ENCODE measurements at regions not wholly inside any gene's neighbourhood (a gene's known extent, or its start where the extent isn't known, plus 50 kb on each side); places are given as distances from the start of the nearest gene placed in this dataset.

GRCh38 chr10:131770946-131771633 is 129.7 kb upstream of the PPP2R2D start:
- TF ChIP-seq CTCF (conservative IDR thresholded peaks at IDR 0.05), result no peak

DNA sequence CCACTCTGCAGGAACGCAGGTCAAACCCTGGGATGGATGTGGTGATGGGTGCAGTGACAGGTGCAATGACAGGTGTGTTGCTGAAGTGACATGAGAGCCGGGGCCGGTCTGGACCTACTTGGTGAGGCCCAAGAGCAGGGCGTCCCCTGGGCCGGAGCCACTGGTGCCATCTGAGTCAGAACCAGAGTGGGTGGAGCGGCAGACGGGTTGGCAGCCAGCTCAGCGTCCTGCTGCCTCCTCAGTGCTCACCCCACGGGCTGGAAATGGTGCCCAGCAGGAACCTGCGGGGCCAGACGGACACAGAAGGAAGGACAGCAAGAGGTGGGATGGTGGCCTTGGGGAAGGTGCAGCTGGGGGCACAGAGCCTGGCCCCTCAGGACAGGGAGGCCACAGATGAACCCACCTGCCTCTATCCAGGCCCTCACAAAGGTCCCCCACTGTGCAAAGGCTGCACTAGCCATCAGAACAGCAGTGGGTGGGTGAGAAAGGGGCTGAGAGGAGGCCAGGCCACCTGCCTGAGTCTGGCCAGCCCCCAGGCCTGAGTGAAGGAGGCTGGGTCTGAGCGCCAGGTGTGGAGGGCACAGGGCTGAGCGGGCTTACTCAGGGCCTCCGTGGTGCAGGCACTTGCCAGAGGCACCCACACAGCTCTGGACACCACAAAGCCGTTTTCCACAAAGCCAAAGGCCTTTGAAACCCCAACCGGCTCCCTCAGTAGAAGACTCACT is 129.0 kb upstream of the PPP2R2D start:
- no peak overlapping the region for H3K27ac ChIP-seq
- no peak for TF ChIP-seq CTCF (conservative IDR thresholded peaks at IDR 0.05)

More at GRCh38 chr10:131770946-131771633, 129.7 kb upstream of the PPP2R2D start:
- H3K27ac ChIP-seq, result no peak overlapping the region

- H3K27ac ChIP-seq, result no peak overlapping the region
- no peak for TF ChIP-seq CTCF (conservative IDR thresholded peaks at IDR 0.05)
These were observed 128.4 kb upstream of the PPP2R2D start for GRCh38 chr10:131772441-131772840.

GRCh38 chr10:131773370-131774343 is 127.2 kb upstream of the PPP2R2D start:
- TF ChIP-seq CTCF (conservative IDR thresholded peaks at IDR 0.05), result no peak

DNA sequence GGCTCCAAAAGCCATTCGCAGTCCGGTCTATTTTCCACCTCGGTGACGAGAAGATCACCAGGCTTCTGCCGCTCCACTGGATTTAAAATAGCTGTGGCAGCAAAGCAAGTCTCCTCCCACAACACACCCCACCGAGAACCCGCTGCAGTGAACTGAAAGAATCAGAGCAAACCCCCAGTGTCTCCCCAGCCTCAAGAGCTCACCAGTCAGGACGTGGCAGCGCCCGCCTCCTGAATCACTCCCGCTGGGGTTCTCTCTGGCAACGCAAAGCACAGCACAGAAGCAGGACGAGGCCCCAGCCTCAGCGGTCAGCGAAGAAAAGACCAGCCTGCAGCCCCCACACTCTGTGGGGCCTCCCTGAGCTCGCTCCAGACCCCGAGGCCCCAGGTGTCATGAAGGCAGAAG is 126.1 kb upstream of the PPP2R2D start:
- no peak for TF ChIP-seq CTCF (conservative IDR thresholded peaks at IDR 0.05)
- no peak overlapping the region for H3K27ac ChIP-seq

More at GRCh38 chr10:131773370-131774343, 127.2 kb upstream of the PPP2R2D start:
- H3K27ac ChIP-seq, result no peak overlapping the region

DNA sequence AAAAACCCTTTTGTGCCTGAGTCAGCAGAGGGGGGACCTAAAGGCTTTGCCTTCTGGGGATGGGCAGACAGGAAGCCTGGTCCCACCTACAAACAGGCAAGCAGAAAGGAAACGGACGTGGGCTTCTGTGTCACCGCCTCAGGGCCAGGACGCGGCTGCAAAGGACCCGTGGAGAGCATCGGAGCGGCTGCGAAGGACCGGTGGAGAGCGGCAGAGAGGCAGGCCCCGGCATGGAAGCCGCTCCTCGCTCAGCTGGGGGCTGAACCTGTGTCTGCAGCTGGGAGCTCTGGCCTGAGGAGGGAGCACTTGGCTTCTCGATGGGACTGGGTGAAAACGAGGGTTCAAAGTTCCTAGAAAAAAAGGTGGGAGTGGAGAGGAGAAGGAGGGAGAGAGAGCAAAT is 125.4 kb upstream of the PPP2R2D start:
- TF ChIP-seq CTCF (conservative IDR thresholded peaks at IDR 0.05), result no peak
- no peak overlapping the region for H3K27ac ChIP-seq

DNA sequence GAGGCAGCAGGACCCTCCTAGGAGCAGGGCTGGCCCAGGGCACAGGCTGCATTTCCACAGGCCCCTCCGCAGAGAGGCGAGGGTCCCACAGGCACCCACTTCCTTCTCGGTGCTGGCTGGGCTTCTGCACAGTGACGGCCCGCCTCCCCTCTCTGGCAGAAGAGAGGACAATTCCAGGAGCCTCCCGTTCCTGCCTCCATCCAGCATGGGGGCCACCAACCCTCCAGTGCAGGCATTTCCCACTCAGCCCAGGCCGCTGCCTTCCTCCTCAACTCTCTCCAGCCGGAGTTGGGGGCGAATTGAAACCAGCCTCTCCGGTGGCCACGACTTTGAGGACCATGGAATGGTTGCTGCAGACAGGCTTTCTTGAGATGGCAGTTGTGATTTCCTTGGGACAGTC is 125.0 kb upstream of the PPP2R2D start:
- H3K27ac ChIP-seq, result no peak overlapping the region
- no peak for TF ChIP-seq CTCF (conservative IDR thresholded peaks at IDR 0.05)

Data from VCaP (cell line).